Esophagus mucosa (tissue), 1 donor: ENCODE measurements at regions not wholly inside any gene's neighbourhood (a gene's known extent, or its start where the extent isn't known, plus 50 kb on each side); places are given as distances from the start of the nearest gene placed in this dataset.
"Not testable (repeated sequence)": the region's sequence is repeated elsewhere in the genome, so short reads cannot be mapped to it uniquely, and the experiment has no call there.

Experiments
- ATAC-seq: fragments of 200-7000 bp; cut with Tn5 transposase; one replicate; pipeline ENCODE4 v1.9.1; 2020
- donor health status: DM: yes; HTN: yes; CAD: no.

DNA sequence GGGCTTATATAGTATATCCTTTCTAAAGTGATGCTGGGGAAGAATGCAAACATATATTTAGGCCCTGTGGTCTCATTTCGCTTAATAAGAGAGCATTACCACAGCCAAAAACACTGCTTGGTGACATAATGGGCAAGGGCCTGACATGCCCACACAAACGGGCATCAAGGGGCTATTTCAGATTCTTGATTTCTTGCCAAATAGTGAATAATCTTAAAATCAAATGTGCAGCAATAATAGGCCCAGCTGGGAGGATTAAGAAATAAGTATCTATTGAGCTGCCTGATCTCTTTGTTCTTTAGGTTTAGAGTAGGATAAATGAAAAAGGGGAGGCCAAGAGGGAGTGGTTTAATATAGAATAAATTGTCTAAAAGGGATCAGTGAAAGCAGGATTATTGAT is 241.0 kb upstream of the GBE1 start:
- ATAC-seq = no peak

DNA sequence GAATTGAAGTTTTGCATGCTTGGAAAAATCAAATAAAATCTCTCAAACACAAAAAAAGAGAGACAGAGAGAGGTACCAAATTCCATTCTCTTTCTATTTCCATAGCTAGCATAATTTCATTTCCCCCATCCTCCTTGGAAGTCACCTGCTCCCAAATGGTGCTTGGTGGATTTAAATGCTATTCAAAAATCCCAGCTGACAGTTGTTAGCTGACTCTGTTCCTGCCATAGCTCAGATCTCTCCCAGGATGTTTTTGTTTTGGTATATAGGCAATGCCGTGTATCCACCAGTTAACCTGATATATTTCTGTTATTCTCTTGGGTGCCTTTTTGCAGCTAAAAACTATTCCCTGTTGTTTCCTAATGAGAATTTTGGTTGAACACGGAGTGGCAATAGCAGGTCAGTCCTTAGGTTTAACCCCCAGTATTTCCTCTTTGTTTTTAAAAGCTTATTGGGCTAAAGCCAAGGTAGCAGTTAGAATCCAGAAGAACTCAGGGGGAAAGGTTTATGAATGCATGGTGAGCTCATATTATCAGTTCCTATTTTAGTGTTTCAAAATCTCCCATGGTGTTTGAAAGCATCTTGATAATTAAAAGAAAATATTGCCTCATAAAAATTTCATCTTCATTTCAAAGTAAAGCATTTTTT is 240.0 kb upstream of the GBE1 start:
- no peak for ATAC-seq

DNA sequence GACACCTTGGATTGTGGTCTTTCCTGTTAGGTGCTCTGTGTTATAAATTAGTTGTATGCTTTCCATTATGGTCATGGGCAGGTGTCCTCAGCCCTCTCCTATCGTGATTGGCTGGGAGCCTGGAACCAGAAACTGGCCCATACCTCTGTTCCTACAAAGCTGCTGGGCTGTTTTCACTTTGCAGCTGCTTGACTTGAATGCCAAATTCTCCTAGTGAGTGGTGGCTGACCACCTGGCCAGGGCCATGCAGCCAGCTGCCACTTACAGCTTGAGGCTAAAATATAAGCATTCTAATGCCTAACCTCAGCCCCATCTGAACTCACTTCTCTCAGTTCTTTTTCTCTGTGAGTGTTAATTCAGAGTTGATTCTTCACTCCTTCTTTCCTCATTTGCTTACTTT is 239.3 kb upstream of the GBE1 start:
- ATAC-seq = no peak

DNA sequence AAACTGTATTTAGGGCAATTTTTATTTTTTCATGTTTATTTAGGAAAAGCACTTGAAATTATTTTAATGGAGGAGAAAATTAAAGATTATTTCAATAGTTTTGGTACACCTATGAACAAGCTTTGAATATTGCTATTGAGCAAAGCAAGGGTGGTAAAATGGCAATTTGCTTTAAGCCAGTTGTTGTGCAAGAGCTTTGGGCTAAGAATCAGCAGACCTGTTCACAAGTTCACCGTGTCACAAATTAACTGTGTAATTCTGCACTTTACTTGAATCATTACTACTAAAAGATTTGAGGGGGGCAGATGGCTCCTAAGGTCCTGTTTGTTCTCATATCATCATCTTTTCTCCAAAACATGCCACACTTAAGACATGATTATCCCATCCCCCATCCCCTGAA is 238.9 kb upstream of the GBE1 start:
- no peak for ATAC-seq

DNA sequence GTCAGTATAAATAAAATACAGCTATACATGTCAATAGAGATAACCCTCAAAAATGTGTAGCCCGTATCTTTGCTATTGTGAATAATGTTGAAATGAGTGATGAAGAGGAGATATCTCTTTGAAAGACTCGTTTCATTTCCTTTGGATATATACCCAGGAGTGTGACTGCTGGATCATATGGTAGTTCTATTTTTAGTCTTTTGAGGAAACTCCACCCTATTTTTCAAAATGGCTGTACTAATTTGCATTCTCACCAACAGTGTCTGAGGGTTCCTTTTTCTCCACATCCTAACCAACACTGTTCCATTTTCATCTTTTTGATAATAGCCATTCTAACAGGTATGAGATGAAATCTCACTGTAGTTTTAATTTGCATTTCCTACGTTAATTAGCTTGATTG is 237.5 kb upstream of the GBE1 start:
- ATAC-seq = no peak

DNA sequence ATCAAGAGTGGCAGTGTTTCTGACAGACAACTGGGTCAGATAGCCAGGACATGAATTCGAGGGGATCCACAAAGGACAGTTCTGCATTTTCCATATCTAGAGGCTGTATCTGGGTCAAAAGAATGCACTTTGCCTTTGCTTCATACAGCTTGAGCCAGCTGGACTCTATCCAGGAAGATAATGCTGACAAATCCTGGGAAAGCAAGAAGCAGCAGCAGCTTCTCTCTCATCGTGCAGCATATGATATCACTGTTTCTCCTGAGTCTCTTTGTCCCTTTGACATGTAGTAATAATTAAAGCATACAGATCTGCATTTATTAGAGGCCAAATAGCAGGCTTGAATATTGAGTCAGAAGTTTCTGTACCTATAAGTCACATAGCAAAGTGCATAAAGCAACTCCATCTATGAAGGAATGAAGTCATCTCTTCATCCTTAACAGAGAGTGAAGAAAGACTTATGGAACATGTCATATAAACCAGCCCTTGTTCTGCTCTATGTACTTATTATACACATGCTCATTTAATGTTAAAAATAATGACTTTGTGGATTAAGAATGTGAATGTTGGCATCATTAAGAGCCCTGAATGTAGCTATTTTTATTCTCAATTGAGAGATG is 236.8 kb upstream of the GBE1 start:
- ATAC-seq = no peak

DNA sequence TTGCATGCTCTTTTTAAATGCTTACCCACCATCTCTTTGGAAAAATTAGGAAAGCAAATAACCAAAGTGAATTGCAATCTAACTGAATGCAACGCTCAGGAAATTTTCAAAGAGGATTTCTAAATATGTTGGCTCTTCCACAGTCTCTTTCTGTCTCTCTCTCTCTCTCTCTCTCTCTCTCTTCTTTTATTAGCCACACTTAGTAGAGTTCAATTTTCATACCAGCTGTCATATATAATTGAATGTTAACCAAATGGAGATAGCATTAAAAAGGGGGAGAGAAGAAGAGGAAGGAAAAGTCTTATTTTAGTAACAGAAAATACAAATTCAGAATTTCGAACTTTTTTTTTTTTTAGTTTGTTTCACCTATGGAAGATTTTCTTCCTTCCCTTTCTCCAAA is 235.9 kb upstream of the GBE1 start:
- ATAC-seq = no peak

DNA sequence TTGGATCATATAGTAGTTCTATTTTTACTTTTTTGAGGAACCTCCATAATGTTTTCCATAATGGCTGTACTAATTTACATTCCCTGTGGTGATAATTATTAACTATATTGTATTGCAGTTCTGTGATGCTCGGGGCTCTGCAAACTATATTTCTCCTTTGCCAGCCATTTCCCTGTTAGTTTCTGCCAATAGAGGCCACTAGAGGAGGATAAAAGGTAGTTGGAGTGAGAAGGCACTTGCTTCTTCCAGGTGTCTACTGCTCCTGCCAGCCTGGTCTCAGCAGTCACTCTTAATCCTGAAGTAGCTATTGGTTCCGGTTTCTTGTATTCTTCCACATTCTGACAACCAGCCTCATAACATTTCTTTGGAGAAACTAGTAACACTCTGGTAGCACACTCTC is 233.9 kb upstream of the GBE1 start:
- no peak for ATAC-seq

DNA sequence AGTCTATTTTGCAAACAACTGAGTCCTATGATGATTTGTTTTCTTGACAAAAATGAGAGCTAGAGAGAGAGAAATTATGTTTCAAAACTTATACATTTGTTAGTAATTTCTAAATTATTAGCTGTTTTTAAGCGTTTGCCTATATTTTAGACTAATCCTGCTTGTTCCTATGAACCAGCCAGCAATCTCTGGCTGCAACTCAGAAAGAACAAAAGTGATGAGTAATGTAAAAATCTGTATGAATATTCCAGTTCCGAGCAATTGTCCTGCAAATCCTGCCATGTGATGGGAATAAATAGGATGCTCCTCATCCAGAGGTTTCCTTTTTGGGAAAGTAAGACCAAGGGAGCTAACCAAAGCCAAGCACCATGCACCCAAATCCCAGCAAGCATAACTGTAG is 228.3 kb upstream of the GBE1 start:
- ATAC-seq = no peak

DNA sequence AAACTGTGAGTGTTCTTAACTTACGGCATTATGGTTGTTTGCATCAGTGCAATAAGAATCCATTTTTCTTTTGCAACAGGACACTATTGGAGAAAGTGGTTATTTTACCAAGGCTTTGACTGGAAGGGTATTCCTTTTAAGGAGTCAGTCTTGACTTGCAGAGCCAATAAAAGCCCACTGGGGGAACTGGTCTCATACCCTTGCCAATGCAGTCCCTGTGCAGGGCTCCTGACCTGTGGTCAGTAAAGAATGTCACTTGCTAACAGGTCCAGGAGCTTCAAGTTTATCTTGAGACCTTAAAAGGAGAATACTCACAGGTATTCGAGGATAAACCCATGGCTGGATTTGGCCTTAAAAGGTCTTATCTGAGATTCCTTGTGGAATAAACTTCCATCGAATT is 227.8 kb upstream of the GBE1 start:
- ATAC-seq = no peak

DNA sequence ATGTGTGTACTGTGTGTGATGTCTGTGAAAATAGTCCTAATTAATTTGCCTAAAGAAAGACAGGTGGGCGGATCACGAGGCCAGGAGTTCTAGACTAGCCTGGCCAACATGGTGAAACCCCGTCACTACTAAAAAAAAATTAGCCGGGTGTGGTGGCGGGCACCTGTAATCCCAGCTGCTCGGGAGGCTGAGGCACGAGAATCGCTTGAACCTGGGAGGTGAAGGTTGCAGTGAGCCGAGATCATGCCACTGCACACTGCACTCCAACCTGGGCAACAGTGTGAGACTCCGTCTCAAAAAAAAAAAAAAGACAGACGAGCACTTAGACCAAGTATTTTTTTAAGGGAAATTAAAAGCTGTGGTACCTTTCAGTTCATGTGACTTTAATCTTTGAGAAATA is 226.0 kb upstream of the GBE1 start:
- ATAC-seq = not testable (repeated sequence)

DNA sequence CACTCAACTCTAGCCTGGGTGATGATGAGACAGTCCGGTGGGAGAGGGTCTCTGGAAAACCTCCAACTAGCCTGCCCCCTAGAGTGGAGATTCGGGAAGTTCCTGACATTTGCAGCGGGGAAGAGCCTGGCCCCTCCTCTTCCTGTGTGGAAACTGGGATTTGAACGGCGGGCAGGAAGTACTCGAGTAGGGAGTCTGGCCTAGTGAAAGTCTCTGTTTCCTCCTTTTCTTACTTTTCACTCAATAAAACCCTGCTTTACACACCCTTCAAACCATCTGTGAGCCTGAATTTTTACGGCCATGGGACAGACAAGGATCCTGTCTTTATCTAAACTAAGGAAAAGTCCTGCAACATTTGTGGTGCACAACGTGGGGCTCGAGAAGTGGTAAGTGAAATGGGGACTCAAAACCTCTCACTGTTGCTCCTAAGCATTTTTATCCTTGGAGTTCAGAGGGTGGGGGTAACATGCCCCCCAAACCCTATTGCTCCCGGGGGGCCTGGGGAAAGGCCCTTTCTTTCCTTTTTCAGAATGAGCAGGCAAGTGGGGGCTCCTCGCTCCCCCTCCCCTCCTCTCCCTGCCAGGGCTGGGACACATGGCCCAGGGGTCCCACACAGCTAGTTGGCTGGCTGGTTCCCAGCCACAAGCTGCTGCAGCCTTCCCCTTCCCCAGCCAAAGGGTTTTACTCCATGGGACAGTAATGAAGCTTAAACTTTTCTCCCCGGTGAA is 224.7 kb upstream of the GBE1 start:
- ATAC-seq = no peak

DNA sequence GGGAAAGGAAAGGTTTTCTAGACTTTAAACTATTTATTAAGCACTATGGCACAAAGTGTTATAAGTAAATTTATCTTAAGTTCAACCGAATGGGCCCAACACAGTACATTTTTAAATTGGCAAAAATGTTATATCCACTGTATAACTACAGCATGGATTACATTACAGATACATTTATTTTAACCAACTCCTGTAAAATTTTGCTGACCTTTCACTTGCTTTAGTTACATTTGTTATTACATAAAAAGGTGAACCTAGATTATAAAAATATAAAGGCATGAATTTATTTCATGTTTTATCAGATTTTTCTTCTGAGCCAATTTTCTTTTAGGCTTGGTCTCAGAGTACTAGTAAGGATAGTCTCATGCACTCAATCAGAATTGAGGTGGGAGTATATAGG is 221.9 kb upstream of the GBE1 start:
- no peak for ATAC-seq

DNA sequence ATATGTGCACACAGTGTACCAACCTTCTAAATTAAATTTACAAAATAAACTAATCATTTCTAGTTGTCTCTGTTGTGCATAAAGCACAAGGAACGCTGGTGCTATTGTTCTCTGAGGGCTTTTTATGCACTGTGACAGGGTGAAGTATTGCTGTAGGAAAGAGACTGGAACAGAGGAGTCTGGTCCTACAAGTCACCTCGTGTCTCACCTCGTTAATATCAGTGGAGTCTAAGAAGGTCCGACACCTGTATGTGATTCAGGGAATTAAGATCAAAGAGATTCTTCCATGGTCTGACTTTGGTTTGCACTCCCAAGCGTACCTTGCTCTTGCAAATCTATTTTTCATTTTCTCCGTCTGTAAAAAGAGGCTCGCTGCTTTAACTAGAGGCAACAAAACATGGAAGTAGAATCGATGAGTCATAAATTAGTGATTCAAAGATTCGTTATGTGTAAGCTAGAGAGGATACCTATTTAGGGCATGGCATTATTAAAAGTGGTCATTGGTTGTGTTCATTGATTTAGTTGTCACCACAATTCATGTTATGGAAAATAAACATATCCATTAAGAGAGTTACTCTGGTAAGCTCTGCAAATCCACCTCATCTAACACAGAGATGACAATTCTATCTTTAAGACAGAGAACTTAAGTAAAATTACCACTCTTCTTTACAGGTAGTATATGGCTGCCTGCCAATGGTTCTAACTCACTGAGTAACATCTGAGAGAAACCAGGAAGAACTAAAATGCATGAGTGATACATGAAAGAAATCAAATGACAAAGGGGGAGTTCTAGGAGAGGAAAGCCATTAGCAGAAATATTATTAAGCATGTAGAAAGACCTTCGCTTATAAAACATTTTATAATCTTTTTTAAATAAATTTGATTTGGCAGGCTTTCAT is 219.4 kb upstream of the GBE1 start:
- peak; percentile 94 for ATAC-seq

DNA sequence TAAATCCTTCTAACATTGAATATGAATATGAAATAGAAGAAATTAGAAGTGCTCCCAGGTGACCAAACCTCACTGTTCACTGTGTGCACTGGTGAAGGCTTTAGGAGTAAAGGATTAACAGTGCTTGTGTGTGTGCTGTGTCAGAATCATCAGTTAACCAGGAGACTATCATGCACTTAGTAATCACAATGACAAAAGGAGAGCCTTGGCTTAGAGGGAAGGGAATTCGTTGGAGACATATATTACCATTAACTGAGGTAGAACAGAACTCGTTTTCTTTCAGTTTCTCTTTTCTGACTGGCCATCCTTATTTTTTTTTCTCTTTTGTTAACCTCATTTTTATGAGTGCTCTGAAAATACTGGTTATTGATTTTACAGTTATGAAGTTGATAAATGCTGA is 213.3 kb upstream of the GBE1 start:
- ATAC-seq = no peak

DNA sequence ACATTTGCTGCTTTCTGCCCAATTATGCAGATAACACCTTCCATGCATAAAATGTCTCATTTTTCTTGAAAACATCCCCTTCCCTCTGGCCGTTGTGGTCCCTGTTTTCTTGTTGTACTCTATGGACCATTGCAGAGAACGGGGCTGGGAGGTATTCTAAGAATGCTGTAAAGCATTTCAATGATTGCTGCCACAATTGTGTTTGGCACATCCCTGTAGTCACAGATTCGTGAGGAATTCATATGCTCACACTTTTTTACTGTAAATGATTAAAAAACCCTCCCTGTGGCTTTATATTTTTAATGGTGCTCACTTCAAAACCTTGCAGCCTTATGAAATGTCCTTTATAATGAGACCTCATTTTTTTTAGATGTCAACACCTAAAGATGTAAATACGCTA is 207.2 kb upstream of the GBE1 start:
- no peak for ATAC-seq

DNA sequence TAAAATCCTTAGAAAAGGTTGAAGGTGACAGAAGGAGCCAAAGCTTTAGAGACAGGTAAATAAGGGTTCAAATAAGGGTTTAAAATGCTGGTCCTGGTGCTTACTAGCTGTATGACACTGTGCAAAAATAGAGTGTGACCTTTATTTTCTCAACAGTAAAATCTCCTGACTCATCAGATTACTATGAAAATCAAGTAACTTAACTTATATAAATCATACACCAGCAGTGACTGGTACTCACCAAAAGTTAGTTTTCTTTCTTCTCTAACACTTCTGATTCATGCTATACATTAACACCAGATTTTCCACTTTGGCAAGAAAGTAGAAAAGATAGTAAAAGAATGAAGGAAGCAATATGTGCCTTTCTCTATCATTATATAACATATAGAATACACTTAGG is 205.9 kb upstream of the GBE1 start:
- no peak for ATAC-seq

DNA sequence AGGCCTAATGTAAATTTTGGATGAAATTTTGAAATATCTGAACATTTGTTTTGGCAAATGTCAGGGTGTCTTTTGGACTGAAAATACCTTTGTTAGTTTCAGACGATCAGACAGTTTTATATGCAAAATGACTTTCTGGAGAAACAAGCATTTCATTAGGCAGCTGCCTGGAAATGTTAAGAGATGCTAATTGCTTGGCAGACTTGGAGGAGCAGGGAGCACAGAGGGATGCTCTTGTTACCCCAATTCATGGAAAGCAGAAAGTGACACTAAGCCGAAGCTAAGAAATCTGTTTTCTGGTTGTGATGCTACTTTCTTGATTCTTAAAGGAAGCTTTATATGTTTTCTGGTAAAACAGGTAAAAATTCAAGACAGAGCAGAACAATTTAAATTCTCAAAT is 204.3 kb upstream of the GBE1 start:
- ATAC-seq = no peak

DNA sequence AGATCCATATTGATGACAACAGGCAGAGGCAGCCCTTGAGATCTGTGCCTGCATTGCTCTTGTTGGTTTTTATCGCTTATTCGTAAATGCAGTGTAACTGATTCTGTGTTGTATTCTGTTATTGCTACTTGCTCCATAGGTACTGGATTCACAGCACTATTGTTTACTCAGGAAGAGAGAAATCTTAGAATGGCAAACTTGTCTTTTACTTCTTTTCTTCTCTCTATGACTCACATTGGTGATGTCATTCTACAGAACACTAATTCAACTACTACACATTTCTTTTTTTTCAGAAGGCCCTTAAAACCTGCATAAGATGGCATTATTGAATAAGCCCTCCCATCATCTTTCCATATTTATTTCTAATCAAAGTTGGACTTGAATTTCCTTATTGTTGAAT is 201.0 kb upstream of the GBE1 start:
- no peak for ATAC-seq

DNA sequence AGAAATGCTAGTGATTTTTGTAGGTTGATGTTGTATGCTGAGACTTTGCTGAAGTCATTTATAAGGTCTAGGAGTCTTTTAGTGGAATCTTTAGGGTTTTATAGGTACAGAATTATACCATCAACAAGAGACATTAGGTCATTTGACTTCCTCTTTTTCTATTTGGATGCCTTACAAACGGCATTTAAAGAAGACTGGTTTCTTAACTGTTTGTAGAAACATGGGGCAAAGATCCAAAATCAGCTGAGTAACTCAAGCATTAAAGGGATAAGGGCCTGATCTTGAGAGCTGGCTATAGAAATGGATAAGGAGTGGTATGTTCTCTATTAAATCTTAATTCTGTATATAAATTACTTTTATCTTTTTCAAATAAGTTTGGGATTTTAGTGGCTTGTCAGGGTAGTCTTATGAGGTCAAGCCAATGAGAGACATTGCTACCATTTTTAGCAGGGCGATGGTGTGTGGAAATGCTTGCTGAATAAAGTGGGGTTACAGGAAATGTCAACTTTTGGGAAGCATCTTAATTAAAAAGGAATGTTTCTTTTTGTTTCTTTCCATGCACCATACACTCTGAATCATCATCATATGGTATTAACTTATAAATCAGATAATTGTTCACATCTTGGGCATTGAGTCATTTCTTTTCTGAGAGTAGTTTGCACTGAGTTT is 197.7 kb upstream of the GBE1 start:
- no peak for ATAC-seq

DNA sequence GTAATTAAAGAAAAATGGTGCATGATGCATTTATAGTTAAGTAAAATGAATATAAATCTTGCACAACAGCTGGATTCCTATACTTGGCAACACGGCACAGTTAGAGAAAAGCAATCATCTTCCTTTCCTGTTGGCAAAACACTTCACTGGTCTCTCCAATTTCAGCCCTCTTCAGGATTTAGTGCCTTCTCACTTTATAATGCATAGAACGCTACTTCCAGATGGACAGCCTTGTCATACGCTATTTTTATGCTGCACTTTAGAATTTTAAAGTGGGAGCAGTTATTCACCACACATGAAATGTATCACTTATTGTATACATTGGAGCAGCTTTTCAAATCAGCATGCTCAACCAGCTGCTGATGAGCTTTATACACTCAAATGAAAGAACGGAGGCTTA is 194.4 kb upstream of the GBE1 start:
- ATAC-seq = no peak

DNA sequence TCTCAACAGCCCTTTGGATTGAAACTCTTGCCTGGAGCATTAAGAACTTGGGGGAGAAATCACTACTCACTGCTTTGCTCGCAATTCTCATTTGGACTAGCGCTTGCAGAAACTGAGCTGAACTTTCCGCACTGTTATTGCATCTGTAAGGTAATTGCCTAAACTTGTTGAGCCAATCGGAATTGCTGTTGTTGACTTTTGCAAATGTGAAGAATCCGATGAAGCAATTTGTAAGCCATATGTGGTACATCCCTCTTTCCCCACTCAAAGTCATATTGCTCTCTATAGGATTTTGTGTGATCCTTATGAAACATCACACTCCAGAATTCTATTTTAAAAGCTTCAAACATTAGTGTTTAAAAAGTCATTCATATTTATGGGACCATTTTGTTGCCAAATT is 191.7 kb upstream of the GBE1 start:
- no peak for ATAC-seq

DNA sequence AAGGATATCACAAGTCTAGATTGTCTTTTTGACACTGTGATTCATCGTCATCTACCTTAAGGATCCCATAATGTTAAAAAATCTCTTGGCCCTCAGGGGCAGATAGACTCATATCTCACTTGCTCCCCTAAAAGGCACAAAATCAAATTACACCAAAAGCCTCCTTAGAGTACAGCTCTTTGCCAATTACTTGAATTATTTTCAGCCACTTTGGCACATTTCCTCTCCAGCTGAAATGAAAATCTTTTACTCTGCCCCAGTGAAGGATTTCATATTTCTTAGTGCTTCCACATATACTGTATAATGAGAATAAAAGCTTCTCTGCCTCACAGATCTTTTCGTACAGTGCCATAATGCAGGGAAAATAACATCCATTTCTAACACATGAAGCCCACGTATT is 190.7 kb upstream of the GBE1 start:
- ATAC-seq = no peak
